Natural killer cell (primary cell): ENCODE measurements at regions not wholly inside any gene's neighbourhood (a gene's known extent, or its start where the extent isn't known, plus 50 kb on each side); places are given as distances from the start of the nearest gene placed in this dataset.

Experiments
- ATAC-seq, 3 donors: fragments of 150-1000 bp in 2 of 3; fragments of 200-7000 bp in 1 of 3; cut with Tn5 transposase; 1 replicate in 1 of 3; 2 replicates in 2 of 3; pipeline ENCODE4 v1.10.0; 2021; ENCODE audit warnings: mild to moderate bottlenecking in 2 of 3, moderate library complexity in 2 of 3
- DNase-seq, 2 donors: peaks; one replicate each; pipeline versions ENCODE4 v3.0.0 to v3.0.0-alpha.2; 2013 to 2021; ENCODE audit warnings: mixed read lengths in 1 of 2
- H3K27ac ChIP-seq: one replicate; pipeline ENCODE4 v1.5.1; 2013; ENCODE audit warnings: mild to moderate bottlenecking, low read length
- H3K27me3 ChIP-seq: one replicate; pipeline ENCODE4 v1.6.1; 2013; ENCODE audit warnings: low read length; ENCODE audit not compliant: control insufficient read depth, insufficient read depth
- H3K36me3 ChIP-seq: one replicate; pipeline ENCODE4 v1.6.1; 2013; ENCODE audit warnings: low read length; ENCODE audit not compliant: control insufficient read depth, insufficient read depth
- H3K4me1 ChIP-seq: one replicate; pipeline ENCODE4 v1.6.1; 2013; ENCODE audit warnings: low read length; ENCODE audit not compliant: control insufficient read depth, insufficient read depth
- H3K4me3 ChIP-seq: one replicate; pipeline ENCODE4 v1.5.1; 2013; ENCODE audit warnings: low read length
- H3K9me3 ChIP-seq: one replicate; pipeline ENCODE4 v1.6.1; 2013; ENCODE audit warnings: low read length; ENCODE audit not compliant: control insufficient read depth, insufficient read depth
- H3K27ac Mint-ChIP-seq, 2 donors: one replicate each; pipeline ENCODE4 v1.8.0; 2022; ENCODE audit warnings: mild to moderate bottlenecking in 2 of 2, mixed read lengths in 2 of 2, moderate library complexity in 1 of 2
- H3K27me3 Mint-ChIP-seq, 2 donors: one replicate each; pipeline ENCODE4 v1.8.0; 2022; ENCODE audit warnings: low read depth in 2 of 2, mixed read lengths in 2 of 2
- H3K36me3 Mint-ChIP-seq: one replicate; pipeline ENCODE4 v1.8.0; 2022; ENCODE audit warnings: mixed read lengths
- H3K4me1 Mint-ChIP-seq, 2 donors: one replicate each; pipeline ENCODE4 v1.8.0; 2022; ENCODE audit warnings: mixed read lengths in 2 of 2
- H3K4me3 Mint-ChIP-seq: one replicate; pipeline ENCODE4 v1.8.0; 2022; ENCODE audit warnings: mild to moderate bottlenecking, moderate library complexity, mixed read lengths
- H3K9me3 Mint-ChIP-seq, 2 donors: one replicate each; pipeline ENCODE4 v1.8.0; 2022; ENCODE audit warnings: mixed read lengths in 2 of 2
- CTCF ChIP-seq: fragments of 200-600 bp; IDR thresholded peaks from one replicate; pipeline ENCODE4 v1.8.0; 2022; ENCODE audit warnings: antibody characterized with exemption
- WGBS: methylation state at CpG from one replicate; pipeline ENCODE4 v1.1.7; 2013; ENCODE audit warnings: missing lambda C conversion rate; ENCODE audit not compliant: insufficient coverage; 5-methylcytosine and 5-hydroxymethylcytosine counted together
- intact Hi-C: fragments of 100-400 bp; cut with micrococcal nuclease; formaldehyde crosslinking; loops from one replicate; pipeline ENCODE4 v1.14.2; 2022

GRCh38 chr7:84471576-84471975 is 277.0 kb upstream of the SEMA3A start:
- TF ChIP-seq CTCF = no peak
- Mint-ChIP-seq H3K4me1 (no peaks in the 10 kb centered on the region), H3K27me3 (no peaks in the 10 kb centered on the region), H3K4me3 (no peak overlapping the region), H3K27ac (no peak overlapping the region), H3K36me3 (no peaks in the 10 kb centered on the region), H3K9me3 (peaks cover 5 to 10% of the 10 kb centered on the region in 2 donors)
- no peak overlapping the region for H3K27ac ChIP-seq
- H3K27me3 ChIP-seq = no peaks in the 10 kb centered on the region
- H3K9me3 ChIP-seq = no peaks in the 10 kb centered on the region
- intact Hi-C loops = no loop called here
- no peaks in the 10 kb centered on the region for H3K4me1 ChIP-seq
- H3K36me3 ChIP-seq = no peaks in the 10 kb centered on the region
- H3K4me3 ChIP-seq = no peak overlapping the region
- ATAC-seq (no peak), DNase-seq (no peak)
- no CpG with 5 or more reads among the region's 1 CpG for WGBS

DNA sequence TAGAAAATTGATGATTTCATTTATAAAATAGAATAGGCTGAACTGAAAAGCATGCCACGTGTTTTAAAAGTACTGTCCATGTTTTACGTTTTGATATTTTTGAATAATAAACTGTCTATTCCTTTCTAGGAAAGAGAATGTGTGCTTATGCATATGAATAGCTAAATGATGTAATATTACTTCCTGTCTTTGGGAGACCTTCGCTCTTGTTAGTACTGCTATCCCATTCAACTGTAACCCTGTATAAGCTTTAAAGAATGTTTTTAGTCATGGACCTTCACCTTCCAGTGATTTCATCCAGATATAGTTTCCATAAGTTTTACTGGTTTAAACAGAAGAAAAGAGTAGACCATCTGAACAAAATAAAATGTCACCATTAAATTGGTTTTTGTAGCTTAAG is 274.4 kb upstream of the SEMA3A start:
- 82% methylated on average over 2 of the region's 3 CpGs for whole genome bisulfite sequencing
- Histone ChIP-seq H3K4me1 (no peaks in the 10 kb centered on the region), H3K9me3 (no peaks in the 10 kb centered on the region), H3K4me3 (no peak overlapping the region), H3K27ac (no peak overlapping the region), H3K27me3 (no peaks in the 10 kb centered on the region), H3K36me3 (no peaks in the 10 kb centered on the region)
- Mint-ChIP-seq H3K27ac (no peak overlapping the region), H3K36me3 (no peaks in the 10 kb centered on the region), H3K27me3 (no peaks in the 10 kb centered on the region), H3K4me1 (no peaks in the 10 kb centered on the region), H3K4me3 (no peak overlapping the region), H3K9me3 (peaks cover 8 to 11% of the 10 kb centered on the region in 2 donors)
- ATAC-seq (no peak), DNase-seq (no peak)
- no peak for TF ChIP-seq CTCF
- intact Hi-C loops = no loop called here

GRCh38 chr7:84462259-84462658 is 267.7 kb upstream of the SEMA3A start:
- H3K36me3 Mint-ChIP-seq = no peaks in the 10 kb centered on the region
- intact Hi-C loops = no loop called here
- Histone ChIP-seq H3K4me1 (no peaks in the 10 kb centered on the region), H3K27me3 (no peaks in the 10 kb centered on the region), H3K4me3 (no peak overlapping the region), H3K36me3 (no peaks in the 10 kb centered on the region), H3K27ac (no peak overlapping the region), H3K9me3 (no peaks in the 10 kb centered on the region)
- DNase-seq (no peak), ATAC-seq (no peak)
- H3K4me3 Mint-ChIP-seq = no peak overlapping the region
- H3K9me3 Mint-ChIP-seq = peaks cover 3 to 6% of the 10 kb centered on the region in 2 donors
- no peaks in the 10 kb centered on the region for H3K4me1 Mint-ChIP-seq
- H3K27me3 Mint-ChIP-seq = no peaks in the 10 kb centered on the region
- TF ChIP-seq CTCF = no peak
- H3K27ac Mint-ChIP-seq = no peak overlapping the region

DNA sequence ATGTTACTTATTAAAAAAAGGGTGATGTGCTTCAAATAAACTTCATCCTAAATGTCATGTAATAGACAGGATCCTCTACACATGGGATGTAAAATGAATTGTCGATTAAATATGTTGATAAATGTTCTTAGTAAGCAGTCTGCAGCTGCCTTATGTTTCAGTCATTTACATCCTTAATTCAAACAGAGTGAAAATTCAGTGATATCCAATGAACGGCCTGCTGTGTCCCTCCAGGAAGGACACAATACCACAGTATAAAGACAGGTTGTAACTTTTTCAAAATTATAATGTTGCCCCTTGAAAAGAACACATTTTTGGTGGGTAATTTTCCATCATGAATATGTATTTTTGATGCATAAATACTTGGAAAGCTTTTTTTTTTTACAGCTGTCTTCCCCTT is 266.5 kb upstream of the SEMA3A start:
- DNase-seq (no peak), ATAC-seq (no peak)
- H3K27me3 Mint-ChIP-seq = no peaks in the 10 kb centered on the region
- Histone ChIP-seq H3K27ac (no peak overlapping the region), H3K27me3 (no peaks in the 10 kb centered on the region), H3K4me3 (no peak overlapping the region), H3K9me3 (no peaks in the 10 kb centered on the region), H3K36me3 (no peaks in the 10 kb centered on the region), H3K4me1 (no peaks in the 10 kb centered on the region)
- WGBS = 83% methylated on average over 1 of the region's 2 CpGs
- H3K27ac Mint-ChIP-seq = no peak overlapping the region
- no peaks in the 10 kb centered on the region for H3K36me3 Mint-ChIP-seq
- peaks cover 3 to 6% of the 10 kb centered on the region in 2 donors for H3K9me3 Mint-ChIP-seq
- no peak overlapping the region for H3K4me3 Mint-ChIP-seq
- TF ChIP-seq CTCF = no peak
- no peaks in the 10 kb centered on the region for H3K4me1 Mint-ChIP-seq
- intact Hi-C loops = no loop called here
